ENCODE measurements at regions not wholly inside any gene's neighbourhood (a gene's known extent, or its start where the extent isn't known, plus 50 kb on each side); places are given as distances from the start of the nearest gene placed in this dataset.

DNA sequence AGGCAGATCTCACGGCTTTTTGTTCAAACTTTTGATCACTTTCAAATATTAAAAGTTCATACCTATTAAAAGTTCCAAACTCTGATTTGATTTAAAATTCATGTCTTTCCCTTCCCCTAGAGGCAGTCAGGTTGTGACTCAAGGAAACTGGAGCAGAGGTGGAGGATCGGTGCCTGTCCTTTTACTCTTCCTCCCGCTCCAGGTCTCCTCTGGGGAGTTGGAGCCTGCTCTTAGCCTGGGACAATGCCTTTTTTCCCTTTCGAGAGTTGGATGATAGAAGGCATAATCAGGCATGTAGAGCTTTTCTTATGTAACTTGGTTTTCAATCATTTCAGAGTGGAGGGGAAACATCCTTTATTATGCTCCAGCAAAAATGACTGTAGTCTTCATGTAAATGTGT is 1706.1 kb upstream of the CELF4 start:
- Histone ChIP-seq H3K4me1 (ENCODE audit: control insufficient read depth in 2 of 2, insufficient read depth in 1 of 2, low read depth in 1 of 2, low read length in 2 of 2) (no peaks in the 10 kb centered on the region), H2BK5ac (ENCODE audit: low read length) (no peak overlapping the region), H3K4ac (ENCODE audit: low read length) (no peak overlapping the region), H3K27me3 (ENCODE audit: control insufficient read depth in 3 of 3, insufficient read depth in 3 of 3, low read depth in 1 of 3, low read length in 3 of 3) (no peaks in the 10 kb centered on the region), H2BK15ac (ENCODE audit: low read length) (no peak overlapping the region), H3K27ac (replicated peaks; ENCODE audit: low read length) (no peak overlapping the region), H3K9ac (ENCODE audit: low read depth, low read length, poor library complexity) (no peak overlapping the region), H3K9me3 (replicated peaks in 1 of 2; ENCODE audit: control insufficient read depth in 2 of 2, insufficient read depth in 1 of 2, low read depth in 1 of 2, low read length in 2 of 2) (peaks cover 0 to 4% of the 10 kb centered on the region in 2 donors), H3K18ac (ENCODE audit: low read length) (no peak overlapping the region), H4K8ac (ENCODE audit: low read depth, low read length) (no peak overlapping the region), H3K79me1 (ENCODE audit: low read depth, low read length) (no peaks in the 10 kb centered on the region), H3K23ac (ENCODE audit: low read depth, low read length, poor library complexity) (no peak overlapping the region), H3K14ac (ENCODE audit: low read length) (no peak overlapping the region), H3K4me2 (ENCODE audit: insufficient read depth, low read length, poor library complexity, severe bottlenecking) (no peak overlapping the region), H3K36me3 (replicated peaks in 1 of 2; ENCODE audit: control insufficient read depth in 2 of 2, insufficient read depth in 2 of 2, low read length in 2 of 2) (no peaks in the 10 kb centered on the region), H2BK120ac (ENCODE audit: low read depth, low read length) (no peak overlapping the region), H4K91ac (ENCODE audit: low read depth, low read length, poor library complexity) (no peak overlapping the region), H2AFZ (ENCODE audit: low read length) (no peak overlapping the region), H3K4me3 (ENCODE audit: low read length in 2 of 2) (no peak overlapping the region), H2AK5ac (ENCODE audit: low read depth, low read length) (no peak overlapping the region), H2BK12ac (ENCODE audit: low read length) (no peak overlapping the region)
- DNase-seq (ENCODE audit: low spot score), result no peak
- no CpG with 5 or more reads among the region's 4 CpGs for WGBS, 2 donors (ENCODE audit: extremely low coverage in 2 of 2, insufficient read length in 2 of 2, insufficient replicate concordance in 1 of 2)

DNA sequence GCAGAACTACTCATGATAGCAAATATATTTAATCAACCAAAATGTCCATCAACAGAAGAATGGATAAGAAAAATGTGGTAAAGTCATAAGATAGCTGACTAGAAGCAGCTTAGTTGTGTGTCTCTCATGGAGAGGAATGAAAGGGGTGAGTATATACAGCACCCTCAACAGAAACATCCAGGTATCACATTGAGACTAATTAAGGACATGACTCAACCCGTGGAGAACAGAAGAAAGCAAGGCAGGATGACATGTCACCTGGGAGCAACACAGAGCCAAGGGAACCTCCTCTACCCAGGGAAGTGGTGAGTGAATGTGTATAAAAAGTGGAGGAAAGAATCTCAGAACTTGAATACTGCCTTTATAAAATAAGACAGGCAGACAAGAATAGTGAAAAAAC is 1695.0 kb upstream of the CELF4 start:
- Histone ChIP-seq H2BK120ac (ENCODE audit: low read depth, low read length) (no peak overlapping the region), H3K23ac (ENCODE audit: low read depth, low read length, poor library complexity) (no peak overlapping the region), H2BK5ac (ENCODE audit: low read length) (no peak overlapping the region), H4K8ac (ENCODE audit: low read depth, low read length) (no peak overlapping the region), H4K91ac (ENCODE audit: low read depth, low read length, poor library complexity) (no peak overlapping the region), H2BK12ac (ENCODE audit: low read length) (no peak overlapping the region), H3K36me3 (replicated peaks in 1 of 2; ENCODE audit: control insufficient read depth in 2 of 2, insufficient read depth in 2 of 2, low read length in 2 of 2) (no peaks in the 10 kb centered on the region), H3K27me3 (ENCODE audit: control insufficient read depth in 3 of 3, insufficient read depth in 3 of 3, low read depth in 1 of 3, low read length in 3 of 3) (no peaks in the 10 kb centered on the region), H3K4me3 (ENCODE audit: low read length in 2 of 2) (no peak overlapping the region), H2AK5ac (ENCODE audit: low read depth, low read length) (no peak overlapping the region), H3K79me1 (ENCODE audit: low read depth, low read length) (no peaks in the 10 kb centered on the region), H3K4ac (ENCODE audit: low read length) (no peak overlapping the region), H3K4me2 (ENCODE audit: insufficient read depth, low read length, poor library complexity, severe bottlenecking) (no peak overlapping the region), H3K9me3 (replicated peaks in 1 of 2; ENCODE audit: control insufficient read depth in 2 of 2, insufficient read depth in 1 of 2, low read depth in 1 of 2, low read length in 2 of 2) (no peaks in the 10 kb centered on the region), H3K18ac (ENCODE audit: low read length) (no peak overlapping the region), H3K27ac (replicated peaks; ENCODE audit: low read length) (no peak overlapping the region), H3K9ac (ENCODE audit: low read depth, low read length, poor library complexity) (no peak overlapping the region), H3K14ac (ENCODE audit: low read length) (no peak overlapping the region), H2BK15ac (ENCODE audit: low read length) (no peak overlapping the region), H2AFZ (ENCODE audit: low read length) (no peak overlapping the region), H3K4me1 (ENCODE audit: control insufficient read depth in 2 of 2, insufficient read depth in 1 of 2, low read depth in 1 of 2, low read length in 2 of 2) (no peaks in the 10 kb centered on the region)
- no peak for DNase-seq (ENCODE audit: low spot score)
- WGBS, 2 donors (ENCODE audit: extremely low coverage in 2 of 2, insufficient read length in 2 of 2, insufficient replicate concordance in 1 of 2), result no CpG with 5 or more reads among the region's 1 CpG

DNA sequence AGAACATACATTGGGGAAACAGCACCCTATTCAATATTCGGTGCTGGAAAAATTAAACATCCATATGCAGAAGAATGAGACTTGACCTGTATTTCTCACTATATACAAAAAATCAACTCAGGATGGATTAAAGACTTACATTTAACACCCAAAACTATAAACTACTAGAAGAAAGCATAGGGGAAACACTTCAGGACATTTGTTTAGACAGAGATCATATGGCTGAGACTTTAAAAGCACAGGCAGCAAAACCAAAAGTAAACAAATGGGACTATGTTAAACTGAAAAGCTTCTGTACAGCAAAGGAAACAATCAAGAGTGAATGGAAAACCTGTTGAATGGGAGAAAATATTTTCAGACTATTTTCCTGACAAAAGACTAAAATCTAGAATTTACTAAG is 1694.1 kb upstream of the CELF4 start:
- no peak overlapping the region for H2BK5ac ChIP-seq (ENCODE audit: low read length)
- no peak overlapping the region for H3K18ac ChIP-seq (ENCODE audit: low read length)
- H4K8ac ChIP-seq (ENCODE audit: low read depth, low read length), result no peak overlapping the region
- no peak overlapping the region for H2BK15ac ChIP-seq (ENCODE audit: low read length)
- H3K23ac ChIP-seq (ENCODE audit: low read depth, low read length, poor library complexity), result no peak overlapping the region
- no peaks in the 10 kb centered on the region for H3K9me3 ChIP-seq (replicated peaks in 1 of 2; ENCODE audit: control insufficient read depth in 2 of 2, insufficient read depth in 1 of 2, low read depth in 1 of 2, low read length in 2 of 2)
- H3K9ac ChIP-seq (ENCODE audit: low read depth, low read length, poor library complexity), result no peak overlapping the region
- no peak overlapping the region for H2BK12ac ChIP-seq (ENCODE audit: low read length)
- H3K27ac ChIP-seq (replicated peaks; ENCODE audit: low read length), result no peak overlapping the region
- H2BK120ac ChIP-seq (ENCODE audit: low read depth, low read length), result no peak overlapping the region
- no CpG with 5 or more reads among the region's 1 CpG for WGBS, 2 donors (ENCODE audit: extremely low coverage in 2 of 2, insufficient read length in 2 of 2, insufficient replicate concordance in 1 of 2)
- H3K4ac ChIP-seq (ENCODE audit: low read length), result no peak overlapping the region
- H3K4me3 ChIP-seq (ENCODE audit: low read length in 2 of 2), result no peak overlapping the region
- no peaks in the 10 kb centered on the region for H3K36me3 ChIP-seq (replicated peaks in 1 of 2; ENCODE audit: control insufficient read depth in 2 of 2, insufficient read depth in 2 of 2, low read length in 2 of 2)
- no peak overlapping the region for H2AFZ ChIP-seq (ENCODE audit: low read length)
- no peak for DNase-seq (ENCODE audit: low spot score)
- no peaks in the 10 kb centered on the region for H3K79me1 ChIP-seq (ENCODE audit: low read depth, low read length)
- H4K91ac ChIP-seq (ENCODE audit: low read depth, low read length, poor library complexity), result no peak overlapping the region
- no peaks in the 10 kb centered on the region for H3K4me1 ChIP-seq (ENCODE audit: control insufficient read depth in 2 of 2, insufficient read depth in 1 of 2, low read depth in 1 of 2, low read length in 2 of 2)
- H3K14ac ChIP-seq (ENCODE audit: low read length), result no peak overlapping the region
- H3K4me2 ChIP-seq (ENCODE audit: insufficient read depth, low read length, poor library complexity, severe bottlenecking), result no peak overlapping the region
- H3K27me3 ChIP-seq (ENCODE audit: control insufficient read depth in 3 of 3, insufficient read depth in 3 of 3, low read depth in 1 of 3, low read length in 3 of 3), result no peaks in the 10 kb centered on the region
- H2AK5ac ChIP-seq (ENCODE audit: low read depth, low read length), result no peak overlapping the region

DNA sequence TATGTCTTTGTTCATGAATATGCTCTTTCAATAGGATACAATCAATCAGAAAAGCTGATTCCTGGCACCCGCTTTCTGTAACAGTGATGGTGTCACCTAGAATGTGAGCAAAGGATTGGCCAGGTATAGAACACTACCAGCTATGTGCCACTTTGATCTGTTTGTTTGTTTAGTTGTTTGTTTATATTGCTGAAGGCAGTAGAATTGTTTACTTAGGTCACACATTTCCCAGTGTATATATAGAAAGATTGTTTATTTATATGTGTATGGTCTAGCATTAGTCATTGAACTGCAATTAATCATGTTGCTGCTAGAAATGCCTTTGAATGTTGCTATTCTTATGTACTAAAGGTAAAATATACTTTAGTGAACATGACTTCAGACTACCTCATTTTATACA is 1678.6 kb upstream of the CELF4 start:
- Histone ChIP-seq H2BK12ac (ENCODE audit: low read length) (no peak overlapping the region), H3K36me3 (replicated peaks in 1 of 2; ENCODE audit: control insufficient read depth in 2 of 2, insufficient read depth in 2 of 2, low read length in 2 of 2) (no peaks in the 10 kb centered on the region), H3K14ac (ENCODE audit: low read length) (no peak overlapping the region), H3K4ac (ENCODE audit: low read length) (no peak overlapping the region), H2BK5ac (ENCODE audit: low read length) (no peak overlapping the region), H2AFZ (ENCODE audit: low read length) (no peak overlapping the region), H4K8ac (ENCODE audit: low read depth, low read length) (no peak overlapping the region), H3K27ac (replicated peaks; ENCODE audit: low read length) (no peak overlapping the region), H3K79me1 (ENCODE audit: low read depth, low read length) (no peaks in the 10 kb centered on the region), H2BK15ac (ENCODE audit: low read length) (no peak overlapping the region), H3K18ac (ENCODE audit: low read length) (no peak overlapping the region), H3K4me1 (ENCODE audit: control insufficient read depth in 2 of 2, insufficient read depth in 1 of 2, low read depth in 1 of 2, low read length in 2 of 2) (peaks cover 0 to 5% of the 10 kb centered on the region in 2 donors), H2BK120ac (ENCODE audit: low read depth, low read length) (no peak overlapping the region), H4K91ac (ENCODE audit: low read depth, low read length, poor library complexity) (no peak overlapping the region), H3K4me2 (ENCODE audit: insufficient read depth, low read length, poor library complexity, severe bottlenecking) (no peak overlapping the region), H3K9me3 (replicated peaks in 1 of 2; ENCODE audit: control insufficient read depth in 2 of 2, insufficient read depth in 1 of 2, low read depth in 1 of 2, low read length in 2 of 2) (no peaks in the 10 kb centered on the region), H3K27me3 (ENCODE audit: control insufficient read depth in 3 of 3, insufficient read depth in 3 of 3, low read depth in 1 of 3, low read length in 3 of 3) (no peaks in the 10 kb centered on the region), H2AK5ac (ENCODE audit: low read depth, low read length) (no peak overlapping the region), H3K23ac (ENCODE audit: low read depth, low read length, poor library complexity) (no peak overlapping the region), H3K4me3 (ENCODE audit: low read length in 2 of 2) (no peak overlapping the region), H3K9ac (ENCODE audit: low read depth, low read length, poor library complexity) (no peak overlapping the region)
- WGBS, 2 donors (ENCODE audit: extremely low coverage in 2 of 2, insufficient read length in 2 of 2, insufficient replicate concordance in 1 of 2), result no CpG with 5 or more reads among the region's 1 CpG
- DNase-seq (ENCODE audit: low spot score), result no peak

Data from neuronal stem cell (in vitro differentiated cells).